ENCODE measurements at regions not wholly inside any gene's neighbourhood (a gene's known extent, or its start where the extent isn't known, plus 50 kb on each side); places are given as distances from the start of the nearest gene placed in this dataset.
A peak's percentile ranks its signal among the peaks of the same experiment; 100 is the strongest.
"Not testable (repeated sequence)": the region's sequence is repeated elsewhere in the genome, so short reads cannot be mapped to it uniquely, and the experiment has no call there.

- no peak for ATAC-seq (ENCODE audit: low FRiP score)
- intact Hi-C loops (cut with DNase I) = no loop called here
- Histone ChIP-seq H3K9me3 (ENCODE audit: control insufficient read depth, low read length) (peaks cover 5% of the 10 kb centered on the region), H3K4me3 (ENCODE audit: low read length in 2 of 2) (no peak overlapping the region), H3K27ac (ENCODE audit: low read depth in 1 of 2, low read length in 2 of 2) (no peak overlapping the region), H3K4me1 (ENCODE audit: control insufficient read depth in 1 of 2, insufficient read depth in 2 of 2, low read length in 2 of 2) (no peaks in the 10 kb centered on the region), H3K36me3 (ENCODE audit: control insufficient read depth in 1 of 2, insufficient read depth in 2 of 2, low read length in 1 of 2) (peaks cover 3 to 4% of the 10 kb centered on the region in 2 donors), H3K27me3 (ENCODE audit: control insufficient read depth in 1 of 2, insufficient read depth in 2 of 2, low read length in 1 of 2) (no peaks in the 10 kb centered on the region)
- DNase-seq = no peak
These were observed 96.3 kb upstream of the ZC4H2 start for GRCh38 chrX:65072590-65072989.

GRCh38 chrX:65058626-65059025, 82.4 kb upstream of the ZC4H2 start:
- H3K4me1 ChIP-seq (ENCODE audit: control insufficient read depth in 1 of 2, insufficient read depth in 2 of 2, low read length in 2 of 2); H3K36me3 ChIP-seq (ENCODE audit: control insufficient read depth in 1 of 2, insufficient read depth in 2 of 2, low read length in 1 of 2); H3K27ac ChIP-seq (ENCODE audit: low read depth in 1 of 2, low read length in 2 of 2); H3K9me3 ChIP-seq (ENCODE audit: control insufficient read depth, low read length); H3K27me3 ChIP-seq (ENCODE audit: control insufficient read depth in 1 of 2, insufficient read depth in 2 of 2, low read length in 1 of 2); ATAC-seq (ENCODE audit: low FRiP score); intact Hi-C loops (cut with DNase I); H3K4me3 ChIP-seq (ENCODE audit: low read length in 2 of 2): not testable (repeated sequence)
- peak in 1 of 2 donors; percentile 52 for DNase-seq
- 90 to 96% methylated on average over 14 of the region's 14 CpGs for whole genome bisulfite sequencing, 2 donors

DNA sequence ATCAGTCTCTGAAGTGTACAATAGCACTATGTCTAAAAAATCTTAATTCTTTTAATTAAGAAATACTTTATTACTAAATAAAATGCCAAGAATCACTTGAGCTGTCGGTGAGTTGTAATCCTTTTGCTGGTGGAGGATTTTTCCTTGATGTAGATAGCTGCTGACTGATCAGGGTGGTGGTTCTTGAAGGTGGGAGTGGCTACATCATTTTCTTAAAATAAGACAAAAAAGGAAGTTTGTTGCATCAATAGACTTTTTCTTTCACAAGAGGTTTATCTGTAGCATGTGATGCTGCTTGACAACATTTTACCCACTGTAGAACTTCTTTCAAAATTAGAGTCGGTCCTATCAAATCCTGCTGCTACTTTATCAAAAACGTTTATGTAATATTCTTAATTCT, 68.8 kb upstream of the ZC4H2 start:
- intact Hi-C loops (cut with DNase I) = no loop called here
- H3K27me3 ChIP-seq (ENCODE audit: control insufficient read depth in 1 of 2, insufficient read depth in 2 of 2, low read length in 1 of 2) = no peaks in the 10 kb centered on the region
- DNase-seq (no peak), ATAC-seq (ENCODE audit: low FRiP score) (no peak)
- no peak overlapping the region for H3K27ac ChIP-seq (ENCODE audit: low read depth in 1 of 2, low read length in 2 of 2)
- no peaks in the 10 kb centered on the region for H3K9me3 ChIP-seq (ENCODE audit: control insufficient read depth, low read length)
- 69 to 90% methylated on average over 3 of the region's 3 CpGs for whole genome bisulfite sequencing, 2 donors
- H3K4me3 ChIP-seq (ENCODE audit: low read length in 2 of 2) = no peak overlapping the region
- no peaks in the 10 kb centered on the region for H3K36me3 ChIP-seq (ENCODE audit: control insufficient read depth in 1 of 2, insufficient read depth in 2 of 2, low read length in 1 of 2)
- no peaks in the 10 kb centered on the region for H3K4me1 ChIP-seq (ENCODE audit: control insufficient read depth in 1 of 2, insufficient read depth in 2 of 2, low read length in 2 of 2)

DNA sequence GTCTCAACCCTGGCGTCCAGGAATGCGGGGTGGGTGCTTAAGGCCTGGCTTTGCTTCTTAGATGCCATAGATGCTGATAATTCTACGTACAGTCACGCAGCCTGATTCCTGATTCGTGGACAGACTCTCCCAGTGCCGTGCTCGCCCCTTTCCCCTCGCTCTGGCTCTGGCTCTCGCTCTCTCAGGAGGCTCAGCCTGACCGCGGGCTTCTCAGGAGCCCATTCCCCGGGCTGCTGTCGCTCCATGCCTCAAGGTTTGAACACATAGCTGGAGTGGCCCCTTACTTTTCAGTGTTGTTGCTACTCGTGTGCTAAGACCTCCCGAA, 59.2 kb upstream of the ZC4H2 start:
- H3K36me3 ChIP-seq (ENCODE audit: control insufficient read depth in 1 of 2, insufficient read depth in 2 of 2, low read length in 1 of 2) = no peaks in the 10 kb centered on the region
- H3K27ac ChIP-seq (ENCODE audit: low read depth in 1 of 2, low read length in 2 of 2) = peak overlapping the region in 1 of 2 donors; percentile 73
- H3K4me3 ChIP-seq (ENCODE audit: low read length in 2 of 2) = peak overlapping the region; percentile 24 to 55
- ATAC-seq (ENCODE audit: low FRiP score) (peak; percentile 66), DNase-seq (peak in 1 of 2 donors; percentile 49)
- no peaks in the 10 kb centered on the region for H3K9me3 ChIP-seq (ENCODE audit: control insufficient read depth, low read length)
- H3K27me3 ChIP-seq (ENCODE audit: control insufficient read depth in 1 of 2, insufficient read depth in 2 of 2, low read length in 1 of 2) = no peaks in the 10 kb centered on the region
- intact Hi-C loops (cut with DNase I) = no loop called here
- peaks cover 0 to 2% of the 10 kb centered on the region in 2 donors for H3K4me1 ChIP-seq (ENCODE audit: control insufficient read depth in 1 of 2, insufficient read depth in 2 of 2, low read length in 2 of 2)
- WGBS, 2 donors = 0 to 30% methylated on average over 15 of the region's 15 CpGs

- H3K4me1 ChIP-seq (ENCODE audit: control insufficient read depth in 1 of 2, insufficient read depth in 2 of 2, low read length in 2 of 2) = peaks cover 0 to 2% of the 10 kb centered on the region in 2 donors
- 0 to 26% methylated on average over 57 to 69 of the region's 69 CpGs for WGBS, 2 donors
- H3K27me3 ChIP-seq (ENCODE audit: control insufficient read depth in 1 of 2, insufficient read depth in 2 of 2, low read length in 1 of 2) = no peaks in the 10 kb centered on the region
- intact Hi-C loops (cut with DNase I) = loop anchor here in 1 of 2 donors (5.0 kb wide), 1 partner anchor 58 kb away; the partner anchor contains the start of gene ZC4H2
- peak within 1 kb of the TSS; percentile 24 to 55 for H3K4me3 ChIP-seq (ENCODE audit: low read length in 2 of 2)
- peak within 1 kb of the TSS in 1 of 2 donors; percentile 73 for H3K27ac ChIP-seq (ENCODE audit: low read depth in 1 of 2, low read length in 2 of 2)
- no peaks in the 10 kb centered on the region for H3K9me3 ChIP-seq (ENCODE audit: control insufficient read depth, low read length)
- ATAC-seq (ENCODE audit: low FRiP score) (peak; percentile 92), DNase-seq (peak; percentile 81 to 93)
- H3K36me3 ChIP-seq (ENCODE audit: control insufficient read depth in 1 of 2, insufficient read depth in 2 of 2, low read length in 1 of 2) = no peaks in the 10 kb centered on the region
These were observed 58.6 kb upstream of the ZC4H2 start, which contains the start of gene ZC3H12B for GRCh38 chrX:65034668-65035445. ZC3H12B (plus strand) TSS chrX:65034826.

DNA sequence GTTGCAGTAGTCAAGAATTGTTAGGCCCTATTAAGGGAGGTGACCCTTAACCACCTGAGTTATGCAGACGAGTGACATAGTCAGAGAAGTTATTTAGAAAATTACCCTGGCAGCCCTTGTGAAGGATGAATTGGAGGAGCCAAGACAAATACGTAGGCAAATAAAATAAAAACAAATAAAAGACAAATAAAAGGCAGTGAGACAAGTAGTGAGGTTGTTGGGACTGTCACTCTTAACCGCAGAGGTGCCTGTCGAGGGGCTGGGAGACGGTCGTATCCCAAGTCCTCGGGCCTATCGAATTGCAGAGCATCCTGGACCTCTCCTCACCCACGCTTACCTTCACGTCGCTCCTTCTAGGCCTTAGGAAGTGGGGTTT, 58.0 kb upstream of the ZC4H2 start:
- H3K27ac ChIP-seq (ENCODE audit: low read depth in 1 of 2, low read length in 2 of 2) = peak overlapping the region in 1 of 2 donors; percentile 73
- ATAC-seq (ENCODE audit: low FRiP score) = no peak
- H3K36me3 ChIP-seq (ENCODE audit: control insufficient read depth in 1 of 2, insufficient read depth in 2 of 2, low read length in 1 of 2) = no peaks in the 10 kb centered on the region
- H3K4me3 ChIP-seq (ENCODE audit: low read length in 2 of 2) = peak overlapping the region; percentile 20 to 55
- peaks cover 0 to 2% of the 10 kb centered on the region in 2 donors for H3K4me1 ChIP-seq (ENCODE audit: control insufficient read depth in 1 of 2, insufficient read depth in 2 of 2, low read length in 2 of 2)
- H3K27me3 ChIP-seq (ENCODE audit: control insufficient read depth in 1 of 2, insufficient read depth in 2 of 2, low read length in 1 of 2) = no peaks in the 10 kb centered on the region
- intact Hi-C loops (cut with DNase I) = loop anchor here in 1 of 2 donors (5.0 kb wide), 1 partner anchor 57 kb away; the partner anchor contains the start of gene ZC4H2
- no peaks in the 10 kb centered on the region for H3K9me3 ChIP-seq (ENCODE audit: control insufficient read depth, low read length)
- WGBS, 2 donors = 1 to 20% methylated on average over 11 of the region's 11 CpGs
- DNase-seq = no peak

All from aorta (tissue), 5 donors.